ENCODE measurements at regions not wholly inside any gene's neighbourhood (a gene's known extent, or its start where the extent isn't known, plus 50 kb on each side); places are given as distances from the start of the nearest gene placed in this dataset.

GRCh38 chr19:30685426-30686000 is 313.3 kb downstream of the ZNF536 start:
- peaks cover 4% of the 10 kb centered on the region for H3K4me1 ChIP-seq (ENCODE audit: control insufficient read depth, extremely low read depth, insufficient read depth, low read length)
- H2AFZ ChIP-seq (ENCODE audit: low read length): no peak overlapping the region
- no peak overlapping the region for H3K4me2 ChIP-seq (ENCODE audit: extremely low read depth, insufficient read depth, low read length)
- no peaks in the 10 kb centered on the region for H4K20me1 ChIP-seq (ENCODE audit: control insufficient read depth, extremely low read depth, insufficient read depth, low read length)
- peaks cover 3% of the 10 kb centered on the region for H3K27me3 ChIP-seq (ENCODE audit: control insufficient read depth, insufficient read depth, low read length)
- no peak overlapping the region for H3K4me3 ChIP-seq (replicated peaks in 1 of 4; ENCODE audit: control extremely low read depth in 1 of 4, insufficient read depth in 1 of 4, low read depth in 3 of 4, low read length in 4 of 4)
- H3K79me2 ChIP-seq (ENCODE audit: control insufficient read depth, insufficient read depth, low read length): no peaks in the 10 kb centered on the region
- no peak for DNase-seq (ENCODE audit: low read depth in 2 of 2)
- TF ChIP-seq EZH2 (IDR thresholded peaks at IDR 0.05; ENCODE audit: low read length, missing control alignments) (no peak), CTCF (conservative IDR thresholded peaks at IDR 0.05 in 1 of 2, IDR thresholded peaks at IDR 0.05 in 1 of 2; ENCODE audit: low read depth in 1 of 2, low read length in 2 of 2) (no peak)
- no peak overlapping the region for H3K9ac ChIP-seq (ENCODE audit: insufficient read depth, low read length)
- H3K36me3 ChIP-seq (ENCODE audit: control insufficient read depth, insufficient read depth, low read length): no peaks in the 10 kb centered on the region
- no peaks in the 10 kb centered on the region for H3K9me3 ChIP-seq (ENCODE audit: control insufficient read depth, insufficient read depth, low read depth, low read length)
- H3K27ac ChIP-seq (ENCODE audit: insufficient read depth, low read length): no peak overlapping the region

GRCh38 chr19:30684613-30685012 is 312.4 kb downstream of the ZNF536 start:
- no peak overlapping the region for H3K9ac ChIP-seq (ENCODE audit: insufficient read depth, low read length)
- no peak overlapping the region for H3K4me2 ChIP-seq (ENCODE audit: extremely low read depth, insufficient read depth, low read length)
- TF ChIP-seq CTCF (conservative IDR thresholded peaks at IDR 0.05 in 1 of 2, IDR thresholded peaks at IDR 0.05 in 1 of 2; ENCODE audit: low read depth in 1 of 2, low read length in 2 of 2): no peak
- TF ChIP-seq EZH2 (IDR thresholded peaks at IDR 0.05; ENCODE audit: low read length, missing control alignments): no peak
- no peak for DNase-seq (ENCODE audit: low read depth in 2 of 2)
- no peak overlapping the region for H3K27ac ChIP-seq (ENCODE audit: insufficient read depth, low read length)
- no peaks in the 10 kb centered on the region for H3K9me3 ChIP-seq (ENCODE audit: control insufficient read depth, insufficient read depth, low read depth, low read length)
- H3K27me3 ChIP-seq (ENCODE audit: control insufficient read depth, insufficient read depth, low read length): peaks cover 3% of the 10 kb centered on the region
- no peaks in the 10 kb centered on the region for H3K79me2 ChIP-seq (ENCODE audit: control insufficient read depth, insufficient read depth, low read length)
- H4K20me1 ChIP-seq (ENCODE audit: control insufficient read depth, extremely low read depth, insufficient read depth, low read length): no peaks in the 10 kb centered on the region
- peaks cover 4% of the 10 kb centered on the region for H3K4me1 ChIP-seq (ENCODE audit: control insufficient read depth, extremely low read depth, insufficient read depth, low read length)
- H3K36me3 ChIP-seq (ENCODE audit: control insufficient read depth, insufficient read depth, low read length): no peaks in the 10 kb centered on the region
- H2AFZ ChIP-seq (ENCODE audit: low read length): no peak overlapping the region
- no peak overlapping the region for H3K4me3 ChIP-seq (replicated peaks in 1 of 4; ENCODE audit: control extremely low read depth in 1 of 4, insufficient read depth in 1 of 4, low read depth in 3 of 4, low read length in 4 of 4)

- H3K79me2 ChIP-seq (ENCODE audit: control insufficient read depth, insufficient read depth, low read length): no peaks in the 10 kb centered on the region
- peak; percentile 87 to 95 for TF ChIP-seq CTCF (conservative IDR thresholded peaks at IDR 0.05 in 1 of 2, IDR thresholded peaks at IDR 0.05 in 1 of 2; ENCODE audit: low read depth in 1 of 2, low read length in 2 of 2)
- TF ChIP-seq EZH2 (IDR thresholded peaks at IDR 0.05; ENCODE audit: low read length, missing control alignments): no peak
- peaks cover 4% of the 10 kb centered on the region for H3K4me1 ChIP-seq (ENCODE audit: control insufficient read depth, extremely low read depth, insufficient read depth, low read length)
- no peak overlapping the region for H3K4me2 ChIP-seq (ENCODE audit: extremely low read depth, insufficient read depth, low read length)
- peak; percentile 72 to 92 for DNase-seq (ENCODE audit: low read depth in 2 of 2)
- H3K4me3 ChIP-seq (replicated peaks in 1 of 4; ENCODE audit: control extremely low read depth in 1 of 4, insufficient read depth in 1 of 4, low read depth in 3 of 4, low read length in 4 of 4): no peak overlapping the region
- no peaks in the 10 kb centered on the region for H3K9me3 ChIP-seq (ENCODE audit: control insufficient read depth, insufficient read depth, low read depth, low read length)
- no peak overlapping the region for H3K9ac ChIP-seq (ENCODE audit: insufficient read depth, low read length)
- H2AFZ ChIP-seq (ENCODE audit: low read length): no peak overlapping the region
- H4K20me1 ChIP-seq (ENCODE audit: control insufficient read depth, extremely low read depth, insufficient read depth, low read length): no peaks in the 10 kb centered on the region
- no peaks in the 10 kb centered on the region for H3K36me3 ChIP-seq (ENCODE audit: control insufficient read depth, insufficient read depth, low read length)
- peaks cover 3% of the 10 kb centered on the region for H3K27me3 ChIP-seq (ENCODE audit: control insufficient read depth, insufficient read depth, low read length)
- H3K27ac ChIP-seq (ENCODE audit: insufficient read depth, low read length): no peak overlapping the region
These were observed 310.9 kb downstream of the ZNF536 start for GRCh38 chr19:30682999-30683536.

Data from fibroblast of lung (primary cell).